Heart left ventricle (tissue), 16 donors: ENCODE measurements at regions not wholly inside any gene's neighbourhood (a gene's known extent, or its start where the extent isn't known, plus 50 kb on each side); places are given as distances from the start of the nearest gene placed in this dataset.

Experiments
- ATAC-seq, 4 donors: fragments of 200-7000 bp; cut with Tn5 transposase; one replicate each; pipeline ENCODE4 v1.9.1; 2020 to 2022; ENCODE audit warnings: moderate library complexity in 4 of 4, mild to moderate bottlenecking in 3 of 4, moderate number of reproducible peaks in 1 of 4
- DNase-seq, 5 donors: peaks; one replicate each; pipeline ENCODE4 v3.0.0-alpha.2; 2020
- H3K27ac ChIP-seq, 12 donors: fragments of 200-600 bp; sonication (generic) in 4 of 12; one replicate each; pipeline versions ENCODE4 v1.5.0 to v1.8.0; 2016 to 2022; ENCODE audit warnings: mild to moderate bottlenecking in 2 of 12
- H3K27me3 ChIP-seq, 9 donors: fragments of 200-600 bp; sonication (generic) in 2 of 9; one replicate each; pipeline versions ENCODE4 v1.5.1 to v1.8.0; 2016 to 2022; ENCODE audit warnings: mild to moderate bottlenecking in 3 of 9
- H3K36me3 ChIP-seq, 9 donors: fragments of 200-600 bp; sonication (generic) in 2 of 9; one replicate each; pipeline versions ENCODE4 v1.5.0 to v1.8.0; 2018 to 2022; ENCODE audit warnings: mild to moderate bottlenecking in 2 of 9
- H3K4me1 ChIP-seq, 12 donors: fragments of 200-600 bp; sonication (generic) in 4 of 12; one replicate each; pipeline versions ENCODE4 v1.5.0 to v1.8.0; 2016 to 2022; ENCODE audit warnings: mild to moderate bottlenecking in 3 of 12
- H3K4me3 ChIP-seq, 12 donors: fragments of 200-600 bp; sonication (generic) in 4 of 12; one replicate each; pipeline versions ENCODE4 v1.5.0 to v1.8.0; 2017 to 2022; ENCODE audit warnings: mild to moderate bottlenecking in 9 of 12, moderate library complexity in 4 of 12
- H3K9me3 ChIP-seq, 12 donors: fragments of 200-600 bp; sonication (generic) in 4 of 12; one replicate each; pipeline versions ENCODE4 v1.5.0 to v1.8.0; 2016 to 2022; ENCODE audit warnings: mild to moderate bottlenecking in 1 of 12
- CTCF ChIP-seq, 12 donors: fragments of 200-600 bp; sonication (generic) in 4 of 12; IDR thresholded peaks; one replicate each; pipeline versions ENCODE4 v1.5.0 to v1.8.0; 2018 to 2022; ENCODE audit warnings: antibody characterized with exemption in 12 of 12, mild to moderate bottlenecking in 5 of 12
- POLR2A ChIP-seq, 2 donors: fragments of 450-650 bp; IDR thresholded peaks; one replicate each; pipeline ENCODE4 v1.6.1; 2017; ENCODE audit warnings: antibody characterized with exemption in 2 of 2, mild to moderate bottlenecking in 2 of 2, moderate library complexity in 2 of 2
- WGBS, 4 donors: extraction: QIAGEN DNeasy Blood & Tissue Kit in 2 of 4; methylation state at CpG; one replicate each; pipeline versions ENCODE4 v1.1.5 to v1.1.7; 2013 to 2018; 5-methylcytosine and 5-hydroxymethylcytosine counted together
- intact Hi-C, 10 donors: fragments of 100-400 bp; cut with DNase I; formaldehyde crosslinking; loops; one replicate each; pipeline versions ENCODE4 v1.11.1 to v1.14.2; 2022
- donor health status: ischemic (EF 13 %, LVEDD 7.1; RV severe dilation, severe dysfunction).
- donor health status: healthy with polysubstance abuse.
- donor health status: DM: no; HTN: yes; CAD: no.
- donor health status: DM: no; HTN: no; CAD: no.
- donor health status: ischemic (EF 25% LVEDD 6.9; RV normal size, moderate dysfunction).
- donor health status: ischemic (EF 25% LVEDD 5.7; RV mildly dilated, moderate dysfunction).
- donor health status: healthy.
- donor health status: DM: yes; HTN: yes; CAD: no.
- donor health status: ischemic (EF 35%, LVEDD 5.7; RV mildly dilated, moderate dysfunction).
- donor health status: nonischemic (EF 11% LVEDD 7.7; RV severe dilation, severe dysfunction).
- donor health status: DM: yes; HTN: yes; CAD: no.
- donor health status: PGD.
- donor health status: ischemic (EF 29% LVEDD 5.4; RV normal size, mild dysfunction).
- donor health status: nonischemic (EF 23%, LVEDD 6.1; RV moderate dilation, normal function).

DNA sequence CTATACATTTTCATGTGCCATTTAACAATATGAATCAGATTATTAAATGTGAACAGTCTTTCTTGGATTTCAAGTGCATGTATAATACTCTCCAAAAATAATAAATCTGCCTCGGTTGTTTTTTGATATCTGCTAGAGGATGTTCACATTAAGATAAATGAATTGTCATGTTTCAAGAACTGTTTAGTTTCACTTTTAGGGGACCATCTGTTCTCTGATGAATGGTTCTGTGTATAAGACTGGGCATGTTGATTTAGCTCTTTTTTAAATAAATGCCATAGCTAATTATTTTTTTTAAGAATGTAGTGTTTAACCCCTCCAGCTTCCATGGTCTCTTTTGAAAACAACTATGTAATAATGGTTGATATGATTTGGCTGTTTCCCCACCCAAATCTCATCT is 1245.1 kb upstream of the ADGRL4 start:
- Histone ChIP-seq H3K27ac (no peak overlapping the region), H3K4me3 (no peak overlapping the region), H3K36me3 (no peaks in the 10 kb centered on the region), H3K4me1 (no peaks in the 10 kb centered on the region), H3K27me3 (no peaks in the 10 kb centered on the region), H3K9me3 (peaks cover 0 to 10% (median 0%) of the 10 kb centered on the region in 12 donors)
- 42 to 57% (median 48%) methylated on average over 1 of the region's 1 CpG for WGBS, 4 donors
- no peak for TF ChIP-seq CTCF (IDR thresholded peaks at IDR 0.05)
- TF ChIP-seq POLR2A (IDR thresholded peaks at IDR 0.05) = no peak
- intact Hi-C loops = no loop called here
- ATAC-seq (no peak), DNase-seq (no peak)

GRCh38 chr1:80251171-80251570 is 1244.6 kb upstream of the ADGRL4 start:
- TF ChIP-seq POLR2A (IDR thresholded peaks at IDR 0.05) (no peak), CTCF (IDR thresholded peaks at IDR 0.05) (no peak)
- H3K9me3 ChIP-seq = peaks cover 0 to 10% (median 0%) of the 10 kb centered on the region in 12 donors
- H3K4me1 ChIP-seq = no peaks in the 10 kb centered on the region
- H3K27me3 ChIP-seq = no peaks in the 10 kb centered on the region
- no peak for ATAC-seq
- intact Hi-C loops = no loop called here
- H3K36me3 ChIP-seq = no peaks in the 10 kb centered on the region
- no peak overlapping the region for H3K27ac ChIP-seq
- DNase-seq = no peak
- H3K4me3 ChIP-seq = no peak overlapping the region

DNA sequence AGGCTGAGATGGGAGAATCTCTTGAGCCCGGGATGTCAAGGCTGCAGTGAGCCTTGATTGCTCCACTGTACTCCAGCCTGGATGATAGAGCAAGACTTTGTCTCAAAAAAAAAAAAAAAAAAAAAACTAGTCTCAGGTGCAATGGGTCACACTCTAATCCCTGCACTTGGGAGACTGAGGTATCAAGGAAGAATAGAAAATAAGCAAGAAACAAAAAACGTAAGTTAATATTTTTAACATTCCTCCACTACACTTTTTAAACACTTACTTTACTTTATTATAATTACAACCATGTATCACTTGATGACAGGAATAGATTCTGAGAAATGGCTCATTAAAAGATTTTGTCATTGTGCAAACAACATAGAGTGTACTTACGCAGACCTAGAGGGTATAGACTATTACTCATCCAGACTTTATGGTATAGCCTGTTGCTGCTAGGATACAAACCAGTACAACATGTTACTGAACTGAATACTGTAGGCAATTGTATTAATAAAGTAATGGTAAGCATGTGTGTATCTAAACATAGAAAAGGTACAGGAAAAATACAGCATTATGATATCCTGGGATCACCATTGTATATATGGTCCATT is 1244.1 kb upstream of the ADGRL4 start:
- Histone ChIP-seq H3K4me3 (no peak overlapping the region), H3K9me3 (peaks cover 0 to 10% (median 0%) of the 10 kb centered on the region in 12 donors), H3K27me3 (no peaks in the 10 kb centered on the region), H3K27ac (no peak overlapping the region), H3K4me1 (no peaks in the 10 kb centered on the region), H3K36me3 (no peaks in the 10 kb centered on the region)
- no peak for TF ChIP-seq CTCF (IDR thresholded peaks at IDR 0.05)
- TF ChIP-seq POLR2A (IDR thresholded peaks at IDR 0.05) = no peak
- ATAC-seq (no peak), DNase-seq (no peak)
- 85 to 92% (median 89%) methylated on average over 3 of the region's 3 CpGs for WGBS, 4 donors
- intact Hi-C loops = no loop called here

GRCh38 chr1:80249699-80250098 is 1243.2 kb upstream of the ADGRL4 start:
- H3K9me3 ChIP-seq = peaks cover 0 to 10% (median 0%) of the 10 kb centered on the region in 12 donors
- no peak overlapping the region for H3K27ac ChIP-seq
- no peak overlapping the region for H3K4me3 ChIP-seq
- TF ChIP-seq CTCF (IDR thresholded peaks at IDR 0.05) = no peak
- TF ChIP-seq POLR2A (IDR thresholded peaks at IDR 0.05) = no peak
- DNase-seq (no peak), ATAC-seq (no peak)
- intact Hi-C loops = no loop called here
- H3K27me3 ChIP-seq = no peaks in the 10 kb centered on the region
- WGBS, 4 donors = 75 to 80% (median 78%) methylated on average over 1 of the region's 1 CpG
- no peaks in the 10 kb centered on the region for H3K36me3 ChIP-seq
- H3K4me1 ChIP-seq = no peaks in the 10 kb centered on the region
